SK-N-SH (cell line): ENCODE measurements at regions not wholly inside any gene's neighbourhood (a gene's known extent, or its start where the extent isn't known, plus 50 kb on each side); places are given as distances from the start of the nearest gene placed in this dataset.

Experiments used
- CTCF ChIA-PET: fragments of 300-600, 350-600 bp; formaldehyde crosslinking; extraction: SDS; loops from one replicate; lab custom pipeline; 2021; lab: Yijun Ruan, JAX
- POLR2A ChIA-PET: fragments of 350-600 bp; sonication (Branson Sonifier 250); formaldehyde crosslinking; extraction: SDS; loops from one replicate; lab custom pipeline; 2020; ENCODE audit warnings: antibody characterized with exemption, inconsistent platforms; lab: Yijun Ruan, JAX
- DNase-seq: peaks from one replicate; pipeline ENCODE4 v3.0.0; 2012
- H2AFZ ChIP-seq: fragments of 200-600 bp; sonication (generic); 2 replicates; pipeline ENCODE4 v1.8.1; 2016; ENCODE audit warnings: antibody characterized with exemption, mild to moderate bottlenecking, low read depth
- H3F3A ChIP-seq: fragments of 200-600 bp; sonication (generic); replicated peaks from 2 replicates; pipeline ENCODE3; 2016; ENCODE audit warnings: antibody characterized with exemption, mild to moderate bottlenecking; ENCODE audit not compliant: insufficient read depth
- H3K27ac ChIP-seq, 2 experiments: fragments of 200-500 bp in 1 of 2; fragments of 200-600 bp in 1 of 2; sonication (Bioruptor generic) in 1 of 2; sonication (generic), shearing (Covaris generic) in 1 of 2; 2 replicates each; pipeline versions ENCODE4 v1.5.1 to v1.6.1; 2014 to 2016; ENCODE audit warnings: low read depth in 2 of 2, inconsistent platforms in 1 of 2, low read length in 1 of 2, mild to moderate bottlenecking in 1 of 2, mixed read lengths in 1 of 2
- H3K27me3 ChIP-seq: fragments of 200-600 bp; sonication (generic), shearing (Covaris generic); 2 replicates; pipeline ENCODE4 v1.6.1; 2016; ENCODE audit warnings: mixed run types; ENCODE audit not compliant: insufficient read depth
- H3K36me3 ChIP-seq, 2 experiments: fragments of 200-500 bp in 1 of 2; fragments of 200-600 bp in 1 of 2; sonication (Bioruptor generic) in 1 of 2; sonication (generic) in 1 of 2; replicated peaks in 1 of 2; 2 replicates each; pipeline versions ENCODE3 to v1.5.1; 2014 to 2016; ENCODE audit warnings: low read length in 1 of 2, mild to moderate bottlenecking in 1 of 2; ENCODE audit not compliant: insufficient read depth in 2 of 2, control insufficient read depth in 1 of 2
- H3K4me1 ChIP-seq, 2 experiments: fragments of 200-500 bp in 1 of 2; fragments of 200-600 bp in 1 of 2; sonication (Bioruptor generic) in 1 of 2; sonication (generic), shearing (Covaris generic) in 1 of 2; 2 replicates each; pipeline versions ENCODE4 v1.5.1 to v1.6.1; 2014 to 2016; ENCODE audit warnings: low read depth in 1 of 2, low read length in 1 of 2, mixed run types in 1 of 2; ENCODE audit not compliant: insufficient read depth in 2 of 2, control insufficient read depth in 1 of 2
- H3K4me2 ChIP-seq: fragments of 200-600 bp; sonication (generic), shearing (Covaris generic); 2 replicates; pipeline ENCODE4 v1.6.1; 2017; ENCODE audit warnings: mixed run types
- H3K4me3 ChIP-seq, 2 experiments: fragments of 200-500 bp in 1 of 2; fragments of 200-600 bp in 1 of 2; sonication (Bioruptor generic) in 1 of 2; sonication (generic), shearing (Covaris generic) in 1 of 2; 2 replicates each; pipeline versions ENCODE4 v1.5.1 to v1.8.1; 2014 to 2016; ENCODE audit warnings: low read depth in 2 of 2, inconsistent platforms in 1 of 2, low read length in 1 of 2, mild to moderate bottlenecking in 1 of 2, mixed read lengths in 1 of 2, moderate library complexity in 1 of 2
- H3K79me2 ChIP-seq: fragments of 200-600 bp; sonication (generic); 2 replicates; pipeline ENCODE4 v1.8.1; 2017; ENCODE audit warnings: mild to moderate bottlenecking; ENCODE audit not compliant: insufficient read depth
- H3K9ac ChIP-seq: fragments of 200-600 bp; sonication (generic); 2 replicates; pipeline ENCODE4 v1.6.1; 2017; ENCODE audit warnings: mixed run types
- H3K9me2 ChIP-seq: fragments of 200-600 bp; sonication (generic); 2 replicates; pipeline ENCODE4 v1.6.1; 2017; ENCODE audit warnings: mixed run types
- H3K9me3 ChIP-seq: fragments of 200-600 bp; sonication (generic); 2 replicates; pipeline ENCODE4 v1.6.1; 2017; ENCODE audit warnings: mixed run types, mild to moderate bottlenecking, moderate library complexity
- H4K20me1 ChIP-seq: fragments of 200-600 bp; sonication (generic); 2 replicates; pipeline ENCODE4 v1.6.1; 2017; ENCODE audit warnings: mild to moderate bottlenecking, mixed run types; ENCODE audit not compliant: insufficient read depth
- CTCF ChIP-seq: fragments of 200-600 bp; sonication (generic); IDR thresholded peaks from 2 replicates; pipeline ENCODE4 v1.6.1; 2017; ENCODE audit warnings: antibody characterized with exemption, mild to moderate bottlenecking, moderate library complexity
- ELF1 ChIP-seq: IDR thresholded peaks from 2 replicates; pipeline ENCODE4 v1.4.0; 2012
- EZH2phosphoT487 ChIP-seq: fragments of 200-600 bp; sonication (generic); IDR thresholded peaks from 2 replicates; pipeline ENCODE4 v1.6.1; 2017; ENCODE audit warnings: low read depth, mixed run types, mild to moderate bottlenecking, antibody characterized with exemption, moderate library complexity, borderline replicate concordance
- FOXJ3 ChIP-seq: sonication (generic); formaldehyde crosslinking; IDR thresholded peaks from 2 replicates; pipeline ENCODE4 v1.5.1; 2020; ENCODE audit warnings: mild to moderate bottlenecking, missing genetic modification reagents
- FOXM1 ChIP-seq: IDR thresholded peaks from 2 replicates; pipeline ENCODE4 v1.4.0; 2012; ENCODE audit warnings: low read depth, mild to moderate bottlenecking
- GABPA ChIP-seq: IDR thresholded peaks from 2 replicates; pipeline ENCODE4 v1.4.0; 2012; ENCODE audit warnings: low read depth, mild to moderate bottlenecking
- MEF2A ChIP-seq: IDR thresholded peaks from 2 replicates; pipeline ENCODE4 v1.4.0; 2012; ENCODE audit warnings: low read depth, borderline replicate concordance
- NFIC ChIP-seq: IDR thresholded peaks from 2 replicates; pipeline ENCODE4 v1.4.0; 2012; ENCODE audit warnings: borderline replicate concordance
- PBX3 ChIP-seq: IDR thresholded peaks from 2 replicates; pipeline ENCODE4; 2012
- RAD21 ChIP-seq: IDR thresholded peaks from 2 replicates; pipeline ENCODE4 v1.6.1; 2012; ENCODE audit warnings: mild to moderate bottlenecking, low read length
- RCOR1 ChIP-seq: fragments of 150-350 bp; IDR thresholded peaks from 2 replicates; pipeline ENCODE4 v1.6.1; 2017; ENCODE audit warnings: antibody characterized with exemption, low read length
- REST ChIP-seq: IDR thresholded peaks from 2 replicates; pipeline ENCODE4 v1.6.1; 2012; ENCODE audit warnings: mild to moderate bottlenecking, low read depth, low read length, moderate library complexity
- SMC3 ChIP-seq: IDR thresholded peaks from 2 replicates; pipeline ENCODE4 v1.6.1; 2012; ENCODE audit warnings: low read depth, low read length, improper control_type of control experiment
- TAF1 ChIP-seq: IDR thresholded peaks from 2 replicates; pipeline ENCODE4 v1.6.1; 2012; ENCODE audit warnings: low read depth, mild to moderate bottlenecking, low read length, moderate library complexity, borderline replicate concordance
- TCF12 ChIP-seq: IDR thresholded peaks from 2 replicates; pipeline ENCODE4 v1.4.0; 2012
- TEAD4 ChIP-seq: IDR thresholded peaks from 2 replicates; pipeline ENCODE4 v1.4.0; 2012; ENCODE audit warnings: mild to moderate bottlenecking, borderline replicate concordance; ENCODE audit not compliant: insufficient read depth
- USF1 ChIP-seq: IDR thresholded peaks from 2 replicates; pipeline ENCODE4 v1.4.0; 2012; ENCODE audit warnings: low read depth, borderline replicate concordance
- USF2 ChIP-seq: fragments of 150-350 bp; IDR thresholded peaks from 2 replicates; pipeline ENCODE4 v1.6.1; 2017; ENCODE audit warnings: antibody characterized with exemption, low read length, low read depth, borderline replicate concordance
- YY1 ChIP-seq: IDR thresholded peaks from 2 replicates; pipeline ENCODE4 v1.4.0; 2012; ENCODE audit warnings: low read depth, mild to moderate bottlenecking
- WGBS: methylation state at CpG from one replicate; pipeline ENCODE4 v1.1.6; 2017; ENCODE audit warnings: low lambda C conversion rate; 5-methylcytosine and 5-hydroxymethylcytosine counted together

- no peaks in the 10 kb centered on the region for H3F3A ChIP-seq
- H2AFZ ChIP-seq, result no peak overlapping the region
- H3K4me1 ChIP-seq, result no peaks in the 10 kb centered on the region; a peak in 1 of 4 replicates
- ChIA-PET POLR2A (interaction anchor here (0.7 kb wide), 1 partner anchor 26 kb away, joined by 4 read pairs; no protein-coding TSS in a partner anchor), CTCF (interaction anchor here (1.2 to 3.5 kb wide), 9 partner anchors 12 to 187 kb away, joined by 3 to 37 read pairs (median 11); no protein-coding TSS in a partner anchor)
- 4% methylated on average over 2 of the region's 4 CpGs for WGBS
- no peaks in the 10 kb centered on the region for H3K36me3 ChIP-seq
- no peaks in the 10 kb centered on the region for H4K20me1 ChIP-seq
- H3K9me2 ChIP-seq, result no peaks in the 10 kb centered on the region
- DNase-seq, result no peak
- no peak overlapping the region for H3K4me2 ChIP-seq
- no peak overlapping the region for H3K4me3 ChIP-seq
- TF ChIP-seq TCF12 (no peak), USF2 (no peak), RAD21 (no peak), TEAD4 (no peak), USF1 (no peak), PBX3 (no peak)
- no peaks in the 10 kb centered on the region for H3K79me2 ChIP-seq
- no peak overlapping the region for H3K9ac ChIP-seq
- H3K27ac ChIP-seq, result no peak overlapping the region
- no peaks in the 10 kb centered on the region; the same call in 1 of the 2 replicates for H3K27me3 ChIP-seq
- H3K9me3 ChIP-seq, result no peaks in the 10 kb centered on the region
These were observed 115.8 kb upstream of the IGLL5 start for GRCh38 chr22:22771696-22772377.

- POLR2A ChIA-PET, result interaction anchor here (0.7 kb wide), 1 partner anchor 27 kb away, joined by 4 read pairs; no protein-coding TSS in a partner anchor
- no peak for DNase-seq
These were observed 115.2 kb upstream of the IGLL5 start for GRCh38 chr22:22772396-22772795.

More at GRCh38 chr22:22772396-22772795, 115.2 kb upstream of the IGLL5 start:
- TF ChIP-seq TCF12, result no peak
- no peak for TF ChIP-seq NFIC
- TF ChIP-seq RCOR1, result no peak
- no peak for TF ChIP-seq REST
- TF ChIP-seq SMC3, result no peak
- TF ChIP-seq EZH2phosphoT487, result no peak
- TF ChIP-seq TAF1, result no peak
- no peak for TF ChIP-seq GABPA
- TF ChIP-seq FOXM1, result no peak
- no peak for TF ChIP-seq ELF1
- TF ChIP-seq CTCF, result no peak
- TF ChIP-seq FOXJ3, result no peak
- no peak for TF ChIP-seq YY1
- TF ChIP-seq MEF2A, result no peak
- Histone ChIP-seq H3K4me2 (no peak overlapping the region), H3K36me3 (no peaks in the 10 kb centered on the region), H3K9me2 (no peaks in the 10 kb centered on the region), H3F3A (no peaks in the 10 kb centered on the region), H2AFZ (no peak overlapping the region), H3K4me3 (no peak overlapping the region), H3K27ac (no peak overlapping the region), H3K79me2 (no peaks in the 10 kb centered on the region), H3K27me3 (no peaks in the 10 kb centered on the region; the same call in 1 of the 2 replicates), H4K20me1 (no peaks in the 10 kb centered on the region), H3K9me3 (no peaks in the 10 kb centered on the region), H3K9ac (no peak overlapping the region), H3K4me1 (no peaks in the 10 kb centered on the region; a peak in 1 of 4 replicates)
- 8% methylated on average over 5 of the region's 9 CpGs for WGBS
- CTCF ChIA-PET, result interaction anchor here (1.0 to 3.5 kb wide), 5 partner anchors 13 to 179 kb away, joined by 3 to 32 read pairs (median 11); no protein-coding TSS in a partner anchor
